D341Med (cell line): ENCODE measurements at regions not wholly inside any gene's neighbourhood (a gene's known extent, or its start where the extent isn't known, plus 50 kb on each side); places are given as distances from the start of the nearest gene placed in this dataset.

Experiments
- DNase-seq: peaks from one replicate; pipeline ENCODE4 v3.0.0; 2012; ENCODE audit warnings: low spot score

DNA sequence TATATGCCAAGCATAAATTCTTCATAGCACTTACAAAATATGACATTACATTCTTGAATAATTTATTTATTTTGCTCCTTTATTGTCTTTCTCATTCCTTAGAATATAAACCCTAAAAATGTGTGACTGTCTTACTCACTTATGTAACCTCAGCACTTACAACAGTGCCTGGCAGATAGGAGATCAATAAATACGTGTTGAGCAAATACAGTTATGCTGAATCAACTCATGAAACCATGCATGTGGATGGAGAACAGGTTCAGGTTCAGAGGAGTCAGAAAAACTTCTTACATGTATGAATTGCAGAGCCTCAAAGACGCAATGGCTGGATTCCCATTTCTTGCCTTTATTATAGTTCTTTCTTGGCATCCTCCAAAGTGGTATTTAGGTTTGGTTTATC, 659.4 kb upstream of the CHAC2 start:
- DNase-seq: no peak

DNA sequence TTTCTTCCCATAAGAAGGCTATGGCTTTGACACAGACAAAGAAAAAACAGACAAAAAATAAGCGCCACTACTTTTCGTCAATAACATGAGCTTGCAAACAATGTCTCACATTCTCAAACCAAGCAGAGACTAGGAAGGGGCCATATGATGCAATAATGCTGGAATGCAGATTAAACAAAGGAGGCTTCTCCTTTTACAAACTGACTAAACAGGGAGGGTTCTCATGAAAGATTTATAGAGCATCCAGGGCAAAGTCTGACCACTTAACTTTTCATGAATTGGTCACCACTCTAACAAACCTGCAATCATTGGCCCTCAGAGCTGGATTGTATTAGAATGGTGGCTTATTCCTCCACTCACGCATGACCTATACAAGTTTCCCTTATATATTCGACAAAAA, 663.3 kb upstream of the CHAC2 start:
- DNase-seq: no peak

DNA sequence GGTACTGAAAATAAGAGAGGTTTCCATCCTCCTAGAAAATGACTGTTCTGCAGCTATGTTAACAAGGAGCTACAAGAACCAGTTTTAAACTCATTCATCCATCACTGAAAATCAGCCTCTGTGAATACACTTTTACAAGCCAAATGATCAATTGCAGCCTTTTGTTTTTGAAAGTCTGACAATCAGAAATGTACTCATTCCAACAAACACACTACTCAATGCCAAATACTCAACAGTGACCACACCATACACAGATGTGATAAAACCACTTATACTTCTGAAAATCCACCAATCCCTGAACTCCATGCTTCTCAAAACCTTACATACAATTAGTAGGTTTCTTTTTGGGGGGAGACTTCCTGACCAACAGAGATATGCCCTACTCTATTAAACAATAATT, 663.9 kb upstream of the CHAC2 start:
- DNase-seq: no peak

DNA sequence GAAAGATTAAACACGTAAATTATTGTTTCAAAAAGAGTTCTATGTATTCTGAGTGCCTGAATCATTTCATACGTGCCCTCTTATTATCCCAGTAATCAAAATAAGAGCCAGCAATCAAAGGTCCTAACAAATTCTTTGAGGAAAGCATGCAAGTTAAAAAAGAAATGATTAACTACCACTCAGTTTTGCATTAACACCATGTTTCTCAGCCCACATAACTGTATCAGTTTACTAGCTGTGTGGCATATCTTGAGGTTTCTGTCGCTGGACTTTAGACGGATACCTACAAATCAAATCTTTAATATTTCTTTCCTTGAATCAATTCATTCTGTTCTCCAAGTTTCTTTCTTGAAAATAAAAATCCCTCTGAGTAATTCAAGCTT, 668.9 kb upstream of the CHAC2 start:
- DNase-seq: no peak

DNA sequence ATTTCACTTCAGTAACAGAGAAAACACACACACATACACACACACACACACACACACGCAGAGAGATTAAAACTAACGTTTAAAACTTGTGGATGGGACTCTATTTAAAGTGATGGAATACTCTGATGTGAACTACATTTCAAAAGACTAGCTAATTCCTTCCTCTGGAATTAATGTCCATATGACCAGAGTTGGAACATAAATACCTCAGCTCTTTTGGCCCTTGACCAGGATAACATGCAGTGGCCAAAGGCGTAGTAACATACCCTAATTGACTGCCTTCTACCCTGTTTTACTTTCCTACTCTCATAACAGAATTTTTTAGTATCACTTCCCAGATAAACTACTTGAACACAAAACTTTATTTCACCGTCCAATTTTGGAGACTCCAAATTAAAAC, 671.3 kb upstream of the CHAC2 start:
- no peak for DNase-seq

DNA sequence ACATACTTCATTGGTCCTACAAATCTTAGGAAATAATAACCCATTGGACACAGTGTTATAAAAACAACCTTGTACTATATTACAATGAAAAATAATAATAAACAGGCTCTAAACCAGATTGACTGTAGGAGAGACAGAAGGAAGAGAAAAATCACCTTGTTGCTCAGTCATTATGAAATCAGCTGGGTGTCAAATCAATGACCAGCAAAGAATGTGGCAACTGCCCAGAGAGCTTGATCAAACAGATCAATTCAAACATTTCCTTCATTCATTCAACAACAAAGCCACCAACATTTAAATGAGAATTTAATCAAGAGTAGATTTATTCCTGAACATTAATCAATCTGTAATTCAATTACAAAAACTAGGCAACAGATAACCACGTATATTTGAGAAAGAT, 671.9 kb upstream of the CHAC2 start:
- DNase-seq: no peak

DNA sequence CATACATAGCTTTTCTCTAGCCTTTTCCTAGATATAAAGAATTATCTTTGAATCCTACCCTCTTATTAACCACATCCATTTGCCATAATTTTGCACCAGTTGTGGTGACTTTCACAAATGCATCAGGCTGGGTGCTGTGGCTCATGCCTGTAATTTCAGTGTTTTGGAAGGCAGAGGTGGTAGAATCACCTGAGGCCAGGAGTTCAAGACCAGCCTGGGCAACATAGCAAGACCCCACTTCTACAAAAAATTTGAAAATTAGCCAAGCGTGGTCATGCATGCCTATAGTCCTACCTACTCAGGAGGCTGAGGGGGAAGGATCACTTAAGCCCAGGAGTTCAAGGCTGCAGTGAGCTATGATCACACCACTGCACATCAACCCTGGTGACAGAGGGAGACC, 672.4 kb upstream of the CHAC2 start:
- no peak for DNase-seq

DNA sequence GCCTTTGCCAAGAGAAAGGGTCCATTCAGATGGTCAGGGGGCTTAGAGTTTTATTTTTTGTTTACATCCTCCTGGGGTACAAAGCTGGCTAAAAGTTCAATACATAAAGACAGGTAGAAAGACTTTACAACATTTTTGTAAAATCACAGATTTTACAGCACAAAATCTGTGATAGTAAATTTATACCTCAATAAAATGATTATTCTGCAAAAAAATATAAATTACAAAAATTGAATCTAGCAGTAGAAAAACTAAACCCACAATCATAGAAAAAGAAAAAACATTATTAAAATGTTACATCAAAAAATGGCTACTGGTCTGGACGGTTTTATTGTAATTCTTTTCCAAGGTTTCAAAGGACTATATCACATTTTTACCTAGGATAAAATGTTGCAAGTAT, 674.2 kb upstream of the CHAC2 start:
- no peak for DNase-seq

DNA sequence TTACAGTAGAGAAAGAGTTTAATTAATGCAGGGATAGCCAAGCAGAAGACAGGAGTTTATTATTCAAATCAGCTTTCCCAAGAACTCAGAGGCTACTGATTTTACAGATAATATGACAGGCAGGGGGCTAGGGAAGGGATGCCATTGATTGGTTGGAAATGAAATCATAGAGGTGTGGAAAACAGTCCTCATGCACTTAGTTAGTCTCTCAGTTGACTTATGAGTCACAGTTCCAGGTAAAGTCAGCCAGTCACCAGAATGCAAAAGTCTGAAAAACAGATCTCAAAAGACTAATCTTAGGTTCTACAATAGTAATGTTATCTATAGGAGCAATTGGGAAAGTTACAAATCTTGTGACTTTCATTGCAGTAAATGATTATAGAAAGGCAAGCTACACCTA, 676.4 kb upstream of the CHAC2 start:
- no peak for DNase-seq

DNA sequence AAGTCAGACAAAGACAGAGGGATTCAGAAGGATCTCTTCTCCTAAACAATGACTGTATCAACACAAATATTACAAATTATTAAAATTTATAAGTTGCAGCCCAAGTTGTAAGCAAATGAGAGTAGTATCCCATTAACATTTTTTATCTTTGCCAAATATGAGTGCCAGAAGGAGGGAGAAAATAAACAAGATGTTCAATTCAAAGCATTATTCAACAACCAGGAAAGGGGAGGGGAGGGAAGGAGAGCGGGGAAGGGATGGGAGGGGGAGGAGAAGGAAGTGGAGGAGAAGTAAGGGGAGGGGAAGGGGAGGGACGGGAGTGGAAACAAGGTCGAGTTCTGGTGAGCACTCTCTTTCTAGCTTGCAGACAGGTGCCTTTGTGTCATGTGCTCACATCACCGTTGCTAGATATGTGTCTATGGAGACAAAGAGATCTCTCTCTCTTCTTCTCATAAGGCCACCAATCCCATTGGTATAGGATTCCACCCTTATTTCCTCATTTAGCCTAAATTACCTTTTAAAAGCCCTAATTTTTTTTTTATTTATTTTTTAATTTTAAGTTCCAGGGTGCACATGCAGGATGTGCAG, 679.6 kb upstream of the CHAC2 start:
- no peak for DNase-seq

DNA sequence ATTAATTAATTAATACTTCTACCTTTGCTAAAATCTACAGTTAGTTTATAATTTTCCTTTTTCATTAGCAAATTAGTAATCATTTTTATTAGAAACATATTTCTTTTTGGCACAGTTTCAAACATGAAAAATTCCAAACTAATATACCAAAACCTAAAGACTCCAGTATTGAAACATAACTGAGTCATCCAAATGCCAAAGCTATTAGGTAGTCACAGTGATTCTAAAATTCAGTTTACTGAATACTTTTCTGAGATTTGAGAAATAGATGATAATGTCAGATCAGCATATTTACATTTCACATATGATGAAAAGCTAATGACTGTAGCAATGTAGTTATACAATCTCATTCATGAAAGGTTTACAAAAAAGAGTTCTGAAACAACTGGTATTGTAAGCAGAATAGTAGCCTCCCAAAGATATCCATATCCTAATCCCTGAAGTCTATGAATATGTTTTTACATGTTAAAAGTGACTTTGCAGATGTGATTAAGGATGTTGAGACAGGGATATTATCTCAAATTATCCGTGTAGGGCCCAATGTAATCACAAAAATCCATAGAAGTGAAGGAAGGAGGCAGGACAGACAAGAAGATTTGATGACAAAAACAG, 680.2 kb upstream of the CHAC2 start:
- DNase-seq: no peak

DNA sequence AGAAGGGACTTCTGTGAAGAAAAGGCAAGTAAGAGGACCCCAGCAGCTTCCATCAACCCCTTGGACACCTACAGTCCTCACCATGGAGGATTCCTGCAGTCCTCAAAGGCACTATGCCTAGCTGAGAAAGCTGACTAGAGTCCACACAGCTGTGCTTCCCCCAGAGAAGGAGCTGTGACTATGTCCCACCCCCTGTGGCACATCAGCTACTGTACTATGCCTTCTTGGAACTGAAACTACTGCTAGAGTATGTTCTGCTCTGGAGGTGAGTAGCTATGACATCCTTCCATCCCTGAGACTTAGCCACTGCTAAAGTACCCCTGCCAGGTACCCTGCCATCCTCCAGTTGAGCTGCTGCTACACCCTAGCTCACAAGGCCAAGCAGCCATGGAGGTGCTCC, 690.2 kb upstream of the CHAC2 start:
- no peak for DNase-seq

DNA sequence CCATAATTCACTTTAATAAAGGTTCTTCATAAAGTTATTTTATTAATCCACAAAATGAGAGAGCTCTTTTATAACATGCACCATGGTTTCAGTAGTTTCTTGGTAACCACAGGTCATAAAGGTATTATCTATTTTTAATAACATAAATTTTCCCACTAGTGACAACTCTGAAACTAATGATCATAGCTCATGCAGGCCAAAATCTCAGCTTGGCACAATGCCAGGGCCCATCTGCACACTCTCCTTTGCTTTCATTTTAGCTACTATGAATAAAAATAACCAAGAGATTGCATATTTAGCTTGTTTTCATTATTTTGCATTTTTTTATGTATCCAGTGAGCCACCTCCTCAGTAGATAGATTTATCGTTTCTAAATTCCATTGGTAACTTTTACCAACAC, 691.8 kb upstream of the CHAC2 start:
- no peak for DNase-seq

DNA sequence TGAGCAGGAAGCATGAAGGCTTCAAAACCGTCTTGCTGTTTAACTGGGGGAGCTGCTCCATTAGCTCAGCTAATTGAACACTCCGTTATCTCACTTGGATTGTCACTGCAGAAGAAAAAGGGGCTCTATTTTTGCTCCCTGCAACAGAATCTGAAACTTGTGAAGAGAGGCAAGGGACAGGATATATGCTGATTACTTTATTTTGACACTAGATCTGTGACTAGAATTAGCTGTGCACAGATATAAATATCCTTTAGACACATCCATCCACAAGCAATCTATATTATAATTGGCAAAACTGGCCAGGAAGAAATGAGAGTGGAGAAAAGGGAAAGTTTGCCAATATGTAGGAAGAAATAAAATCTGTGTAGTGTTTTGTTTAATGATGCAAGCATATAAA, 700.1 kb upstream of the CHAC2 start:
- no peak for DNase-seq

DNA sequence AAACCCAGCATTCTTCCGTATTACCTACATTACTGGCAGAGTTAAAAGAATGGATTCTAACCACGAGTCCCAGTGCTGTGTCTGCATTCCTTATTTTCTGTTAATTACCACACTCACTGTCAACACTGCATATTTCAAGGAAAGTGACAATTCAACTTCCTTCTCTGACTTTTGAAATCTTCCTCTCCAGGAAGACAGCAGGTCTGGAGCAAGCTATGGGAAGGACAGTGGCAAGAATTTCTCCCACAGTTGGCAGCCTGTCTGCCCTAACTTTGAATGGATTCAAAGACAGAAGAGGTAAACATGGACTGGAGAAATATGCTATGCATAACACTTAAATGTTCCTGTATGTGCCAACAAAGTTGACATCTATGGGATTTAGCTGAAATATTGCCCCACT, 700.5 kb upstream of the CHAC2 start:
- no peak for DNase-seq

DNA sequence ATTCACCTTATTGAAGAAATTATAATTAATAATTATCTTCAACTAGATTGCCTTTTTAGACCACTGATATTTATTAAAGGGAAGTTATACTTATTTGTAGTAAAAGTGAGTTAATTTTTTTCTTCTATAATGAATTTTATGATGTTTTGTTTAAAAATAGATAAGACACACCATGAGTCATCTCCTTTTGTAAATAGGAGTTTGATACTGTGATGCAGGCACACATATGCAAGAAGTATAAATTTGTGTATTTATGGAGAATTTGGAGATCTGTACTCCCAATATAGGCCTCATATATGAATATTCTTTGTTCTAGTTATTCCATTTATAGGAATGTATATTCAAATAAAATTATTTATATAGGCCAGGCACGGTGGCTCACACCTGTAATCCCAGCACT, 703.5 kb upstream of the CHAC2 start:
- no peak for DNase-seq

DNA sequence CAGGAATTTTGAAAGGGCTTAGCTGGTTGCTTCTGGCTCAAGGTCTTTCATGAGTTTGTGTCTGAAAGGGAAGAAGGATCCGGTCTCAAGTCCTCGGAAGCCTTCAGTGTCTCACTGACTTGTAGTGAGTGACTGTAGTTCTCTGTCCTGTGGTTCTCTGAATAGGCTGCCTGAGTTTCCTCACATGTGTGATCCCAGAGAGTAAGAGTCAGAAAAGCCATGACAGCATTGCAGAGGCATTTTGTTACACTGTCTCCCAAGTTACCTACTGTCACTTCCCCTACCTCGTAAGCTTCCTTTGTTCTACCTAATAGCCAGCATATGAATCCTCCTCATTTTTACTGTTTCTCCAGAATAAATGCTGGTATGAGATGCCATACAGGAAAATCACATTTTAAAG, 709.1 kb upstream of the CHAC2 start:
- no peak for DNase-seq

DNA sequence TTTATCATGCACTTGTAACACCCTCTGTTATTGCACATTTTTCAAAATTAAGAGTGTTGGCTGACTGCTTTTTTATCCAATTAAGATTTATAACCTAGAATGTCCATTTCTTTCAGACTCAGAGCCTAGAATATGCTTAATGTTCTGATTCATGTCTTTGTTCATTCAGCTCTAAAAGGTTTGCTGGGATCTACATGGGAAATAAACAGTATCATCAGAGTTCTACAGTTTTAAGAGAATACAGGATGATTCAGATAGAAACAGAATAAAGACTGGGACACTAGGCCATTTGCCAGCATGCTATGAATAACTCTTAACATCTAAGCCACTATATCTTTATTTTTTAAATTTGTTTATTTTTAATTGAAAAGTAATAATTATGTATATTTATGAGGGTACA, 713.7 kb upstream of the CHAC2 start:
- DNase-seq: no peak

DNA sequence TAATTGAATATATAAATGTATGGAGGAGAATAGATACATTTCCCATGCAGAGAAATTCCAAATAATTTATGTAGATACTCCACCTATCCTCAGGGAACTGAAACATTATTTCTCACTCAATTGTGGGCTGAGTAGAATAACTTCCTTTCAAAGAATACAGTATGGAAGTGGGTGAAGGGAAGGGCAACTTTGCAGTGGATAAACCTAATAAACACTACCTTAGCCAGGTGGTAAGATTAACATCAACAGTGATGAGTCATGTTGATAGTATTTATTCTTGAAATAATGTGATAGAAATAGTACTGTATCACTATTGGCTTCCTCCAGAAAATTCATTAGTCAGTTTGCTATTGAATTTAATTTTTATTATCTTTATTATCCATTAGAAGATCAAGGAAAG, 716.4 kb upstream of the CHAC2 start:
- DNase-seq: no peak

DNA sequence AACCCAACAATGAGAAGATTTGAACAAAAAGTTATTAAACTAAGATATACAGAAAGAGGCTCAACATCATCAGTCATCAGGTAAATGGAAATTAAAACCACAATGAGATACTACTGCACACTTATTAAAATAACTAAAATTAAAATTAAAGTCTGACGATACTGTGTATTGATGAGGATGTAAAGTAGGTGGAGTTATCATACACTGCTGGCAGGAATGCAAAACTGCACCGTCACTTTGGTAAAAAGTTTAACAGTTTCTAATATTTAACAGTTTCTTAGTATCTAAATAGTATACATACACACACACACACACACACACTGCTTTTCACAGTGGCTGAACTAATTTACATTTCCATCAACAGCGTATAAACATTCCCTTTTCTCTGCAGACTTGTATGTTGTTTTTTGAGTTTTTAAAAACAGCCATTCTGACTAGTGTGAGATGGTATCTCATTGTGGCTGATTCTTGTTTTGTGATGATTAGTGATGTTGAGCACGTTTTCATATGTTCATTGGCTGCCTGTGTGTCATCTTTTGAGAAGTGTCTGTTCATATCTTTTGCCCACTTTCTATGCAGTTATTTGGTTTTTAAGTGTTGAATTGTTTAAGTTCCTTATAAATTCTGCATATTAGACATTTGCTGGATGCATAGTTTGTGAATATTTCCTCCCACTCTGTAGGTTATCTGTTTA, 726.9 kb upstream of the CHAC2 start:
- DNase-seq: no peak

DNA sequence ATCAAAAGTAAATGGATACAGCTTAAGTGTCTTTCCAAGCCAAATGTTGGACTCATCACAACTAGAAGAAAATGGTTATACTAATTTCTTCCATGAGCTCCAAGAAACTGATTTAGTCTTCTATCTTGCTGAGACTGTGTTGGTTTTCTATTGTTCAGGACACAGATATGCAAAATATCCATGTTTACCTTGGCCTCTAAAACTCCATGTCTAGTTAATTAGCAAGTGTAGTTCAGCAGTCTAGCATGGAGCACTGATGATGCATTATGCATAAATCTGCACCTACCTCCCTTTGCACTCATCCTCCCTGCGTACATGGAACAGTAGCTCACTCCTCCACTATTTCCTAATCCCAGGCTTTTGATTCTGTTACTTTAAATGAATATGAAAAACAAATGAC, 731.4 kb upstream of the CHAC2 start:
- no peak for DNase-seq

DNA sequence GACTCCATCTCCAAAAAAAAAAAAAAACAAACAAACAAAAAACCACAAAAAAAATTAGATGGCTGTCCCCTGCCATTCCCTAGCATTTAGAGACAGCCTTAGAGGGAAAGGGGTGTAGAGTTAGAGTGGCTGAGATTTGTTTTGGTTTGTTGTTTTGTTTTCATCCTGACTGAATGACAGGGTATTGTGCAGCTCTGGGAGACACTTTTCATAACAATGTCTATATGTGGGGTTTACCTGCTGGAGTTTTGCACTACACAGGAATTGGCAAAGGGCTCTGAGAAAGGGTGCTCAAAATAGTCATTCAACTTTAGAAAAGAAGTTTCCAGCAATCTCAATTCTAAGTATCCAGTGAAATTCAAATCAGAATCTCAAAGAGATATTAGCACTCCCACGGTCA, 732.5 kb upstream of the CHAC2 start:
- no peak for DNase-seq

DNA sequence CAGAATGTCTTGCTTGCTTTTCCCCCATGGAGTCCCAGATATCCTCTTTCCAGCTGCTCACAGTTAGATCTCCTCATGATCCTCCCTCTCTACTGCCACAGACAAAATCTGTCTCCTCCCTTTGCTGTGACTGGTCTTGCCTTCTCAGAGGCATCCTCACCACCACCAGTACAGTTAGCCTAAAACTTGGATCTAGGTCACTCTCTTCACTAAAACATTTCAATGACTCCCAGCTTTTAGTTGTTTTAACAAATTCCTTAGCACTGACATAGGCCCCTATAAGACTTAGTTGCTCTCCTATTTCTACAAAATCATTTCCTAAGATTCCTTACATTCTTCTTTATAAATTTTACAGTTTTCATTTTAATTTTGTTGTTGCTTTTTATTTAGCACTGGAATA, 734.2 kb upstream of the CHAC2 start:
- no peak for DNase-seq

DNA sequence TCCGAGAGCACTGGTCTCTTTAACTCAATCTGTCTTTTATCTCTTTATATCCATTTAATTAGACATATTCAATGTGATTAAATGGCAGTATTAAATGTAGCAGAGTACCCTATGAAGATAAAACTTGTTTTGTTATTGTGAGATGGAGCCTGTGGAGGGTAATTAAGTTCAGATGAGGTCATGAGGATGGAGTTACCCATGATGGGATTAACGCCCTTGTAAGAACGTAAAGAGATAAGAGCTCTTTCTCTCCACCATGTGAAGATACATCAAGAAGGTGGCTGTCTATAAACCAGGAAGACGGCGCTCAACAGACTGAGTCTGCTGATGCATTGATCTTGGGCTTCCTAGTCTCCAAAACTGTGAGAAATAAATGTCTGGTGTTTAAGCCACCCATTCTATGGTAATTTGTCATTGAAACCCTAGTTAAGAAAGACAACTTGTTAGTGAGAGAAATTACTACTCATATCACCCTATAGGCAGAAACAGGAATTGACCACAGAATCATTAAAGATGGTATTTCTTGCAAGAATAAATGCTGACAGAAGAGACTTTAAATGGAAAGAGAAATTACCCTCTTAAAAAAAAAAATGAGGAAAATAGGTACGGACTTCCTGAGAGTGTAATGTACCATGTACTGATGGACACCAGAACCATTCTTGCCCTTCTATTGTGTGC, 738.7 kb upstream of the CHAC2 start:
- DNase-seq: no peak
